Upper lobe of left lung (tissue), 6 donors: ENCODE measurements at regions not wholly inside any gene's neighbourhood (a gene's known extent, or its start where the extent isn't known, plus 50 kb on each side); places are given as distances from the start of the nearest gene placed in this dataset.

ENCODE experiments used
- ATAC-seq, 2 donors: fragments of 200-7000 bp; cut with Tn5 transposase; one replicate each; pipeline ENCODE4 v1.9.1; 2022; ENCODE audit warnings: mild to moderate bottlenecking in 2 of 2, moderate library complexity in 2 of 2; ENCODE audit not compliant: low FRiP score in 2 of 2
- DNase-seq, 2 donors: peaks; one replicate each; pipeline ENCODE4 v3.0.0-alpha.2; 2019 to 2020
- H3K27ac ChIP-seq, 4 donors: fragments of 200-600 bp; sonication (generic); one replicate each; pipeline ENCODE4 v1.5.1; 2016 to 2019
- H3K27me3 ChIP-seq, 4 donors: fragments of 200-600 bp; sonication (generic); one replicate each; pipeline ENCODE4 v1.5.1; 2017 to 2019
- H3K36me3 ChIP-seq, 4 donors: fragments of 200-600 bp; sonication (generic); one replicate each; pipeline ENCODE4 v1.5.1; 2016 to 2019
- H3K4me1 ChIP-seq, 4 donors: fragments of 200-600 bp; sonication (generic); one replicate each; pipeline ENCODE4 v1.5.1; 2018 to 2019
- H3K4me3 ChIP-seq, 4 donors: fragments of 200-600 bp; sonication (generic); one replicate each; pipeline ENCODE4 v1.5.1; 2017 to 2019; ENCODE audit warnings: mild to moderate bottlenecking in 2 of 4, moderate library complexity in 1 of 4
- H3K9me3 ChIP-seq, 4 donors: fragments of 200-600 bp; sonication (generic); one replicate each; pipeline ENCODE4 v1.5.1; 2018 to 2019
- CTCF ChIP-seq, 6 experiments: fragments of 450-650 bp in 4 of 6; fragments of 200-600 bp in 2 of 6; sonication (generic) in 2 of 6; IDR thresholded peaks; one replicate each; pipeline ENCODE4 v1.5.1; 2016 to 2019; ENCODE audit warnings: antibody characterized with exemption in 6 of 6
- EP300 ChIP-seq, 4 donors: sonication (generic); formaldehyde crosslinking; IDR thresholded peaks; one replicate each; pipeline ENCODE4 v1.5.1; 2017; ENCODE audit warnings: antibody characterized with exemption in 4 of 4, control low read depth in 2 of 4
- POLR2A ChIP-seq, 4 donors: fragments of 450-650 bp; IDR thresholded peaks; one replicate each; pipeline ENCODE4 v1.5.1; 2016 to 2017; ENCODE audit warnings: antibody characterized with exemption in 4 of 4, mild to moderate bottlenecking in 2 of 4
- POLR2AphosphoS5 ChIP-seq, 2 donors: sonication (generic); formaldehyde crosslinking; IDR thresholded peaks; one replicate each; pipeline ENCODE4 v1.5.1; 2017; ENCODE audit warnings: antibody characterized with exemption in 2 of 2
- WGBS, 2 donors: methylation state at CpG; one replicate each; pipeline ENCODE4 v1.1.5; 2017 to 2018; 5-methylcytosine and 5-hydroxymethylcytosine counted together
- donor health status: DM: no; HTN: no; CAD: no; lungs with moderate emphysema.
- donor health status: DM: no; HTN: yes; CAD: no; lungs with severe emphysema.

- peaks cover 0 to 17% (median 10%) of the 10 kb centered on the region in 4 donors for H3K4me1 ChIP-seq
- DNase-seq = peak in 1 of 2 donors; percentile 56
- TF ChIP-seq POLR2AphosphoS5 (IDR thresholded peaks at IDR 0.05) (no peak), POLR2A (IDR thresholded peaks at IDR 0.05) (no peak), EP300 (IDR thresholded peaks at IDR 0.05) (no peak), CTCF (IDR thresholded peaks at IDR 0.05) (no peak)
- H3K9me3 ChIP-seq = no peaks in the 10 kb centered on the region
- peak overlapping the region in 1 of 4 donors; percentile 60 for H3K27ac ChIP-seq
- H3K4me3 ChIP-seq = no peak overlapping the region
- H3K36me3 ChIP-seq = no peaks in the 10 kb centered on the region
- no peak for ATAC-seq
- H3K27me3 ChIP-seq = no peaks in the 10 kb centered on the region
- WGBS, 2 donors = 76 to 93% methylated on average over 3 to 11 of the region's 11 CpGs
Observed at GRCh38 chr11:70604221-70604620, 205.9 kb downstream of the CTTN start.

DNA sequence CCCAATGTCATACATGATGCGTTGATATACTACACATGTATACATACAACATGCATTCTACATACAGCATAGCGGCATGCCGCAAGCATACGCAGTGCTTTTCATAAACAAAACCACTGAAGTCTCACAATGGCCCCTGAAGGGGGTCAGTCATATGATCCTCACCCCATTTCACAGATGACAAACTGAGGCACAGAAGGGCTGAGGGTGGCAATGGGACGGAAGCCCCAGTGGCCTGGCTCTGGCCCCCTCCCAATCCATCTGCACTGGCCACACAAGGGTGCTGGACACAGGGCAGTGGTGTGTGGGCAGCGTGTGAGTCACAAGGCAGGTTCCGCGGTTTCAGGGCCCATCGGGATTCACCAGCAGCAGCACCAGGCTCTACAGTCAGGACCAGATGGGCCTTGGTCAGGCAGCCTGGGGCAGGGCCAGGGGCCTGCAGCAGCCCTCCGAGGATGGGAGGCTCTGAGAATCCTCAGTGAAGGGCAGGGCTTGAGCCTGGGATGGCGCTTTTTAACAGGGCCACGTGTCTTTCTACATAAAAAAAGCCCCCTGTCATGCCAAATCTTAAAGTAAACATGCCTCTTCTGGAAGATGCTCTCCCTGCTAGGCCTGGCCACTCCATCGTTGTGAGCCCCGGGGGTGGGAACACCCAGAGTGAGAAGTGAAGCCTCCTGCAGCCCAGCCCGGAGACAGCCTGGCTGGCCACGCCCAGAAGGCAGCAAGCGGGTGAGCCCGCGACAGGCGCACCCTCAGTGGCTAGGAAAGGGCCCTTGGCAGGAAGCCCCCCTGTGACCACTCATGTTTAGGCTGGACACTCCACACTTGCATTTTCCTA lies 206.5 kb downstream of the CTTN start:
- Histone ChIP-seq H3K4me1 (peaks cover 0 to 17% (median 10%) of the 10 kb centered on the region in 4 donors), H3K27ac (no peak overlapping the region), H3K36me3 (no peaks in the 10 kb centered on the region), H3K9me3 (no peaks in the 10 kb centered on the region), H3K4me3 (no peak overlapping the region), H3K27me3 (no peaks in the 10 kb centered on the region)
- ATAC-seq (no peak), DNase-seq (peak in 1 of 2 donors; percentile 58)
- WGBS, 2 donors = 90 to 93% methylated on average over 3 to 17 of the region's 20 CpGs
- TF ChIP-seq POLR2A (IDR thresholded peaks at IDR 0.05) = no peak

DNA sequence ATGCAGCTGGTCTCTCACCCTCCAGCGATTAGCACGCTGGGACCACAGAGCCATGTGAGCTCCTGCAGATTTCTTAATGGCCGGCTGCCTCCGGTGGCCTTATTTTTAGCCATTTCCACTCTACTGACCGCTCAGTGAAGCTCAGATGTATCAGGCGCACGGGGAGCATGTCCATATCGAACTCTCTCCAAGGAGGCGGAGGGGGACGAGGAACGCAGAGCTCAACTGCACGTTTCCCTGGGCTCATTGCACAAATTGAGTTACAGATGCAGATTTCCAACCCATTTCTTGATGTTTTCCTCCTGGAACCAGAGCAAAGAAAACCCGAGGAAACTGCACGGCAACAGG lies 207.1 kb downstream of the CTTN start:
- no peak for DNase-seq
- no peaks in the 10 kb centered on the region for H3K36me3 ChIP-seq
- peaks cover 0 to 17% (median 10%) of the 10 kb centered on the region in 4 donors for H3K4me1 ChIP-seq
- H3K27ac ChIP-seq = no peak overlapping the region
- 92 to 94% methylated on average over 14 of the region's 14 CpGs for WGBS, 2 donors
- H3K27me3 ChIP-seq = no peaks in the 10 kb centered on the region
- no peak overlapping the region for H3K4me3 ChIP-seq
- TF ChIP-seq EP300 (IDR thresholded peaks at IDR 0.05) (no peak), POLR2AphosphoS5 (IDR thresholded peaks at IDR 0.05) (no peak), CTCF (IDR thresholded peaks at IDR 0.05) (no peak), POLR2A (IDR thresholded peaks at IDR 0.05) (no peak)
- H3K9me3 ChIP-seq = no peaks in the 10 kb centered on the region
- ATAC-seq = no peak

DNA sequence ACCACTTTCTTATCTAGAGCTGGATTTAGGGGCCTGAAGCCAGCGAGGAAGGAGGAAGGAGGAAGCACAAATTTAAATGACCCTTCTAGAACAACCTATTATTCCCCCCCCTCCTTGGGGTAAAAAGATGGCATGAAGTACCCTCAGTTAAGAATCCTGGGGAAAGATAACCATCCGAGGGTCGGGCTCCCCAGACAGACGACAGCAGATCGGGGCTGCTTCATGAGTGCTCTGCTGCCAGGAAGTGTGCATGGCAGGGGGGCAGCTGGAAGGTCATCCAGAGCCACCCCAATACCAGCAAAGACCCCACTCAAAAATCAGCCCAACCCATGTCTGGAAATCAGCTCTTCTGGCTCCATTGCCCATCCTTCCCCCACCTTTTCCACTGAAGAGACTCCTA lies 207.5 kb downstream of the CTTN start:
- H3K4me3 ChIP-seq = no peak overlapping the region
- 78 to 84% methylated on average over 5 of the region's 5 CpGs for WGBS, 2 donors
- H3K36me3 ChIP-seq = no peaks in the 10 kb centered on the region
- TF ChIP-seq POLR2AphosphoS5 (IDR thresholded peaks at IDR 0.05) = no peak
- TF ChIP-seq CTCF (IDR thresholded peaks at IDR 0.05) = no peak
- no peak for TF ChIP-seq EP300 (IDR thresholded peaks at IDR 0.05)
- TF ChIP-seq POLR2A (IDR thresholded peaks at IDR 0.05) = no peak
- ATAC-seq (no peak), DNase-seq (no peak)
- H3K4me1 ChIP-seq = peaks cover 0 to 17% (median 10%) of the 10 kb centered on the region in 4 donors
- peaks cover 0 to 2% (median 0%) of the 10 kb centered on the region in 4 donors for H3K27me3 ChIP-seq
- H3K27ac ChIP-seq = no peak overlapping the region
- H3K9me3 ChIP-seq = no peaks in the 10 kb centered on the region

DNA sequence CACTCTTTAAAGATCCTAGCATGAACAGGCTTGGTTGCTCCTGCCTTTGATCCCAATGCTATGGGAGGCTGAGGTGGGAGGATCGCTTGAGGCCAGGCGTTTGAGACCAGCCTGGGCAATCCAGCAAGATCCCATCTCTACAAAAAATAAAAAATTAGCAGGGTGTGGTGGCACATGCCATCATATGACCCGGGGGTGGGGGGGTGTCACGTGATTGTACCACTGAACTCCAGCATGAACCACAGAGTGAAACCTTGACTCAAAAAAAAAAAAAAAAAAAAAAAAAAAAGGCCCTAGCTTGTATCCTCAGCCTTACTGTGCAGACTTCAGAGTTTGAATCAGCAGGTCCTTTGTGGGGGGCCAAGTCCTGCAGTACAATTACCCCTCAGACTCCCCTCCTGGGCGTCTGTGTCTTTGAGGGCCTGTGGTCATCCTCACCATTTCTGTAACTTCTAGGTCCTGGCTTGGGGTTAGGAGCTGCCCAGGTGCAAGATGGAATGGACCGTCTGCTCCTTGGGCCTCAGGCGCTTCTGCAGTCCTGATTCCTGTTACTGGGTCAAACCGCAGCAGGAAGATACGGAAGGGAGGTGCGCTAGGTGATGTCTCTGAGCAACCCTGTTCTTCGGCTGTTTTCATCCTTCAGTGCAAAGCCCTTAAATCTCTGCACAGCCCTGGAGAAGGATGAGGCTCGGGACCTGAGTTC lies 208.1 kb downstream of the CTTN start:
- Histone ChIP-seq H3K9me3 (no peaks in the 10 kb centered on the region), H3K4me3 (no peak overlapping the region), H3K4me1 (peaks cover 0 to 17% (median 10%) of the 10 kb centered on the region in 4 donors), H3K27me3 (peaks cover 0 to 2% (median 0%) of the 10 kb centered on the region in 4 donors), H3K27ac (no peak overlapping the region), H3K36me3 (no peaks in the 10 kb centered on the region)
- WGBS, 2 donors = 86 to 91% methylated on average over 8 to 12 of the region's 12 CpGs
- TF ChIP-seq POLR2A (IDR thresholded peaks at IDR 0.05) (no peak), EP300 (IDR thresholded peaks at IDR 0.05) (no peak), POLR2AphosphoS5 (IDR thresholded peaks at IDR 0.05) (no peak), CTCF (IDR thresholded peaks at IDR 0.05) (no peak)
- no peak for DNase-seq
- no peak for ATAC-seq
